ENCODE measurements at regions not wholly inside any gene's neighbourhood (a gene's known extent, or its start where the extent isn't known, plus 50 kb on each side); places are given as distances from the start of the nearest gene placed in this dataset.

- no peak for TF ChIP-seq CTCF (IDR thresholded peaks at IDR 0.05)
- TF ChIP-seq EZH2 (IDR thresholded peaks at IDR 0.05; ENCODE audit: borderline replicate concordance, insufficient read depth, low read depth, low read length, poor library complexity, severe bottlenecking): no peak
Measured at GRCh38 chr4:106495476-106495875, 126.9 kb upstream of the GIMD1 start.

Measured in B cell (primary cell).